Endodermal cell (in vitro differentiated cells): ENCODE measurements at regions not wholly inside any gene's neighbourhood (a gene's known extent, or its start where the extent isn't known, plus 50 kb on each side); places are given as distances from the start of the nearest gene placed in this dataset.

Experiments used
- DNase-seq: peaks from one replicate; pipeline ENCODE4 v3.0.0-alpha.2; 2017
- H3K27ac ChIP-seq: 2 replicates; pipeline ENCODE4 v1.5.1; 2013; ENCODE audit warnings: mild to moderate bottlenecking, low read depth, low read length, moderate library complexity
- H3K27me3 ChIP-seq: 2 replicates; pipeline ENCODE4 v1.6.1; 2013; ENCODE audit warnings: mild to moderate bottlenecking, low read length, moderate library complexity; ENCODE audit not compliant: insufficient read depth, control insufficient read depth, poor library complexity, severe bottlenecking
- H3K36me3 ChIP-seq: 2 replicates; pipeline ENCODE4 v1.7.0; 2013; ENCODE audit warnings: mild to moderate bottlenecking, low read length, moderate library complexity; ENCODE audit not compliant: control insufficient read depth, insufficient read depth
- H3K4me1 ChIP-seq: one replicate; pipeline ENCODE4 v1.7.0; 2013; ENCODE audit warnings: low read length; ENCODE audit not compliant: control insufficient read depth, insufficient read depth
- H3K4me3 ChIP-seq: 2 replicates; pipeline ENCODE4 v1.5.1; 2013; ENCODE audit warnings: mild to moderate bottlenecking, low read length, moderate library complexity
- H3K9ac ChIP-seq: 2 replicates; pipeline ENCODE4 v1.6.1; 2013; ENCODE audit warnings: mild to moderate bottlenecking, low read length, moderate library complexity; ENCODE audit not compliant: poor library complexity, severe bottlenecking; ENCODE audit errors: extremely low read depth
- H3K9me3 ChIP-seq: 2 replicates; pipeline ENCODE4 v1.6.1; 2013; ENCODE audit warnings: mild to moderate bottlenecking, low read length, moderate library complexity; ENCODE audit not compliant: control insufficient read depth
- H3K27ac Mint-ChIP-seq: 2 replicates; pipeline ENCODE4 v1.8.0; 2020; ENCODE audit warnings: mixed read lengths
- H3K27me3 Mint-ChIP-seq: 2 replicates; pipeline ENCODE4 v1.8.0; 2021; ENCODE audit warnings: mild to moderate bottlenecking, mixed read lengths; ENCODE audit not compliant: insufficient read depth
- H3K36me3 Mint-ChIP-seq: 2 replicates; pipeline ENCODE4 v1.8.0; 2020; ENCODE audit warnings: low read depth, mixed read lengths
- H3K4me1 Mint-ChIP-seq: 2 replicates; pipeline ENCODE4 v1.8.0; 2020; ENCODE audit warnings: mixed read lengths
- H3K4me3 Mint-ChIP-seq: 2 replicates; pipeline ENCODE4 v1.8.0; 2020; ENCODE audit warnings: mild to moderate bottlenecking, moderate library complexity, mixed read lengths
- H3K9me3 Mint-ChIP-seq: 2 replicates; pipeline ENCODE4 v1.8.0; 2020; ENCODE audit warnings: mild to moderate bottlenecking, mixed read lengths
- WGBS, 2 experiments: methylation state at CpG; one replicate each; pipeline versions ENCODE4 v1.1.5 to v1.1.7; 2013; ENCODE audit warnings: missing lambda C conversion rate in 2 of 2, mixed read lengths in 1 of 2; ENCODE audit not compliant: insufficient coverage in 1 of 2, insufficient read length in 1 of 2; 5-methylcytosine and 5-hydroxymethylcytosine counted together
- TF ChIP-seq, protein P1 (sequence below): fragments of 200-600 bp; sonication (generic); conservative IDR thresholded peaks from 2 replicates; pipeline ENCODE4 v1.5.0; 2021; ENCODE audit warnings: antibody characterized with exemption, mild to moderate bottlenecking

DNA sequence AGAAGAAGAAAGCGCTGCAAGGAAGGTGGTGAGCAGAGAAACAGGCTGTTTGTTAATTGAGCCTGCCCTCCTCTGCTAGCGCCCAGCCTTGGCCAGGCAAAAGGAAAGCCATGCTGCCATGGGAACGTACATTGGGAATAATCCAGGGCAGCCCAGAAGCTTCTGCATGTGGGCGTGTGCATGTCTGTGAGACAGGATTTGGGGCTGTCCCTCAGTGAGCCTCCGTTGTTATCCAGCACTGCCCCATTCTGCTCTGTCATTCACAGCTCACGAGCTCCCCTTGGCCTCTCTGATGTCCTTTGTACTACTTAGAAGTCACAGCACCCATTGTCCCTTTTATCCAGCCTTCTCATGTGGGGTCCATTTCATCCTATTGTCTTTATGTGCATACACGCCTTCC lies 239.1 kb upstream of the ROPN1 start:
- no peak overlapping the region for H3K9ac ChIP-seq
- Mint-ChIP-seq H3K27me3 (peaks cover 8% of the 10 kb centered on the region), H3K27ac (no peak overlapping the region), H3K9me3 (peaks cover 9% of the 10 kb centered on the region), H3K4me1 (peaks cover 4% of the 10 kb centered on the region), H3K36me3 (peaks cover 3% of the 10 kb centered on the region), H3K4me3 (no peak overlapping the region)
- no peaks in the 10 kb centered on the region for H3K36me3 ChIP-seq
- H3K9me3 ChIP-seq, result peaks cover 9% of the 10 kb centered on the region
- no peak for DNase-seq
- TF ChIP-seq, protein P1, sequence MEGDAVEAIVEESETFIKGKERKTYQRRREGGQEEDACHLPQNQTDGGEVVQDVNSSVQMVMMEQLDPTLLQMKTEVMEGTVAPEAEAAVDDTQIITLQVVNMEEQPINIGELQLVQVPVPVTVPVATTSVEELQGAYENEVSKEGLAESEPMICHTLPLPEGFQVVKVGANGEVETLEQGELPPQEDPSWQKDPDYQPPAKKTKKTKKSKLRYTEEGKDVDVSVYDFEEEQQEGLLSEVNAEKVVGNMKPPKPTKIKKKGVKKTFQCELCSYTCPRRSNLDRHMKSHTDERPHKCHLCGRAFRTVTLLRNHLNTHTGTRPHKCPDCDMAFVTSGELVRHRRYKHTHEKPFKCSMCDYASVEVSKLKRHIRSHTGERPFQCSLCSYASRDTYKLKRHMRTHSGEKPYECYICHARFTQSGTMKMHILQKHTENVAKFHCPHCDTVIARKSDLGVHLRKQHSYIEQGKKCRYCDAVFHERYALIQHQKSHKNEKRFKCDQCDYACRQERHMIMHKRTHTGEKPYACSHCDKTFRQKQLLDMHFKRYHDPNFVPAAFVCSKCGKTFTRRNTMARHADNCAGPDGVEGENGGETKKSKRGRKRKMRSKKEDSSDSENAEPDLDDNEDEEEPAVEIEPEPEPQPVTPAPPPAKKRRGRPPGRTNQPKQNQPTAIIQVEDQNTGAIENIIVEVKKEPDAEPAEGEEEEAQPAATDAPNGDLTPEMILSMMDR, result no peak
- no peaks in the 10 kb centered on the region for H3K27me3 ChIP-seq
- H3K4me3 ChIP-seq, result no peak overlapping the region
- H3K27ac ChIP-seq, result no peak overlapping the region
- 71 to 79% methylated on average over 7 of the region's 7 CpGs for WGBS, 2 experiments
- H3K4me1 ChIP-seq, result no peaks in the 10 kb centered on the region

GRCh38 chr3:124234852-124235252 lies 242.9 kb upstream of the ROPN1 start:
- Histone ChIP-seq H3K27me3 (no peaks in the 10 kb centered on the region), H3K27ac (no peak overlapping the region), H3K4me3 (no peak overlapping the region), H3K4me1 (no peaks in the 10 kb centered on the region), H3K36me3 (no peaks in the 10 kb centered on the region), H3K9me3 (no peaks in the 10 kb centered on the region), H3K9ac (no peak overlapping the region)
- no peak for DNase-seq
- TF ChIP-seq, protein P1, result no peak
- Mint-ChIP-seq H3K27ac (no peak overlapping the region), H3K4me3 (no peak overlapping the region), H3K9me3 (no peaks in the 10 kb centered on the region), H3K27me3 (peaks cover 7% of the 10 kb centered on the region), H3K36me3 (no peaks in the 10 kb centered on the region), H3K4me1 (peaks cover 4% of the 10 kb centered on the region)
- WGBS, 2 experiments, result 94 to 97% methylated on average over 7 of the region's 7 CpGs

- TF ChIP-seq, protein P1, result no peak
- Mint-ChIP-seq H3K27ac (no peak overlapping the region), H3K4me1 (peaks cover 4% of the 10 kb centered on the region), H3K36me3 (no peaks in the 10 kb centered on the region), H3K9me3 (no peaks in the 10 kb centered on the region), H3K4me3 (no peak overlapping the region), H3K27me3 (peaks cover 7% of the 10 kb centered on the region)
- H3K9ac ChIP-seq, result no peak overlapping the region
- H3K9me3 ChIP-seq, result no peaks in the 10 kb centered on the region
- no peaks in the 10 kb centered on the region for H3K4me1 ChIP-seq
- H3K36me3 ChIP-seq, result no peaks in the 10 kb centered on the region
- H3K27ac ChIP-seq, result no peak overlapping the region
- H3K4me3 ChIP-seq, result no peak overlapping the region
- DNase-seq, result no peak
- WGBS, 2 experiments, result 96 to 97% methylated on average over 5 to 6 of the region's 6 CpGs
- no peaks in the 10 kb centered on the region for H3K27me3 ChIP-seq
These were observed 243.5 kb upstream of the ROPN1 start for GRCh38 chr3:124235446-124235845.
